Stomach (tissue), 8 donors: ENCODE measurements at regions not wholly inside any gene's neighbourhood (a gene's known extent, or its start where the extent isn't known, plus 50 kb on each side); places are given as distances from the start of the nearest gene placed in this dataset.

Experiments
- DNase-seq, 2 donors: peaks; one replicate each; pipeline versions ENCODE4 v3.0.0 to v3.0.0-alpha.2; 2013 to 2019
- H3K27ac ChIP-seq, 5 donors: fragments of 200-600 bp in 4 of 5; sonication (generic) in 4 of 5; one replicate each; pipeline ENCODE4 v1.5.1; 2013 to 2019; ENCODE audit warnings: mild to moderate bottlenecking in 1 of 5, moderate library complexity in 1 of 5
- H3K27me3 ChIP-seq, 3 donors: fragments of 200-600 bp; sonication (generic); one replicate each; pipeline ENCODE4 v1.5.1; 2017 to 2019; ENCODE audit warnings: mixed run types in 1 of 3
- H3K36me3 ChIP-seq, 4 donors: fragments of 200-600 bp; sonication (generic); 1 replicate in 3 of 4; 2 replicates in 1 of 4; pipeline ENCODE4 v1.5.1; 2016 to 2019
- H3K4me1 ChIP-seq, 4 donors: fragments of 200-600 bp; sonication (generic); one replicate each; pipeline ENCODE4 v1.5.1; 2016 to 2019
- H3K4me3 ChIP-seq, 4 donors: fragments of 200-600 bp; sonication (generic) in 3 of 4; one replicate each; pipeline ENCODE4 v1.5.1; 2016 to 2019; ENCODE audit warnings: mild to moderate bottlenecking in 1 of 4
- H3K9me3 ChIP-seq, 4 donors: fragments of 200-600 bp; sonication (generic); one replicate each; pipeline ENCODE4 v1.5.1; 2016 to 2019
- CTCF ChIP-seq, 7 experiments: fragments of 450-650 bp in 4 of 7; fragments of 200-600 bp in 3 of 7; sonication (generic) in 3 of 7; IDR thresholded peaks; one replicate each; pipeline ENCODE4 v1.5.1; 2016 to 2019; ENCODE audit warnings: antibody characterized with exemption in 7 of 7, control low read depth in 2 of 7, mild to moderate bottlenecking in 1 of 7
- EP300 ChIP-seq: sonication (generic); formaldehyde crosslinking; IDR thresholded peaks from one replicate; pipeline ENCODE4 v1.6.1; 2017; ENCODE audit warnings: antibody characterized with exemption
- POLR2A ChIP-seq, 4 donors: fragments of 450-650 bp; IDR thresholded peaks; one replicate each; pipeline ENCODE4 v1.6.1; 2016; ENCODE audit warnings: antibody characterized with exemption in 4 of 4, control low read depth in 2 of 4, mild to moderate bottlenecking in 1 of 4, moderate library complexity in 1 of 4
- POLR2AphosphoS5 ChIP-seq, 3 donors: sonication (generic); formaldehyde crosslinking; IDR thresholded peaks; one replicate each; pipeline ENCODE4 v1.6.1; 2016; ENCODE audit warnings: antibody characterized with exemption in 3 of 3
- WGBS, 5 donors: extraction: QIAGEN DNeasy Blood & Tissue Kit in 3 of 5; methylation state at CpG; one replicate each; pipeline versions ENCODE4 v1.1.5 to v1.1.7; 2013 to 2018; 5-methylcytosine and 5-hydroxymethylcytosine counted together
- intact Hi-C: fragments of 100-400 bp; cut with DNase I; formaldehyde crosslinking; loops from one replicate; pipeline ENCODE4 v1.15.1; 2023; ENCODE audit warnings: low total_unique reads
- donor health status: healthy with polysubstance abuse.
- donor health status: Bipolar disorder and iron deficiency.
- donor health status: healthy.

- WGBS, 5 donors: 86 to 94% (median 90%) methylated on average over 8 to 9 of the region's 9 CpGs
- intact Hi-C loops: no loop called here
- H3K4me3 ChIP-seq: no peak overlapping the region
- no peaks in the 10 kb centered on the region for H3K9me3 ChIP-seq
- H3K36me3 ChIP-seq: no peaks in the 10 kb centered on the region
- TF ChIP-seq CTCF (IDR thresholded peaks at IDR 0.05): no peak
- no peak for TF ChIP-seq POLR2AphosphoS5 (IDR thresholded peaks at IDR 0.05)
- no peak for TF ChIP-seq EP300
- no peak for TF ChIP-seq POLR2A (IDR thresholded peaks at IDR 0.05)
- H3K27me3 ChIP-seq: peaks cover 0 to 9% (median 0%) of the 10 kb centered on the region in 3 donors
- H3K27ac ChIP-seq: no peak overlapping the region
- DNase-seq: peak in 1 of 2 donors; percentile 19
- peaks cover 0 to 12% (median 3%) of the 10 kb centered on the region in 4 donors for H3K4me1 ChIP-seq
These were observed 54.1 kb upstream of the ANTXRL start for GRCh38 chr10:46232666-46233065.

GRCh38 chr10:46233181-46233580 lies 53.6 kb upstream of the ANTXRL start:
- peak in 1 of 2 donors; percentile 5 for DNase-seq
- H3K36me3 ChIP-seq: no peaks in the 10 kb centered on the region
- no peaks in the 10 kb centered on the region for H3K9me3 ChIP-seq
- 71 to 84% (median 83%) methylated on average over 3 of the region's 3 CpGs for WGBS, 5 donors
- peaks cover 0 to 4% (median 0%) of the 10 kb centered on the region in 3 donors for H3K27me3 ChIP-seq
- no peak overlapping the region for H3K4me3 ChIP-seq
- intact Hi-C loops: no loop called here
- no peak for TF ChIP-seq CTCF (IDR thresholded peaks at IDR 0.05)
- no peak for TF ChIP-seq POLR2A (IDR thresholded peaks at IDR 0.05)
- no peak for TF ChIP-seq POLR2AphosphoS5 (IDR thresholded peaks at IDR 0.05)
- TF ChIP-seq EP300: no peak
- no peak overlapping the region for H3K27ac ChIP-seq
- peaks cover 0 to 11% (median 3%) of the 10 kb centered on the region in 4 donors for H3K4me1 ChIP-seq

- Histone ChIP-seq H3K27ac (no peak overlapping the region), H3K27me3 (no peaks in the 10 kb centered on the region), H3K9me3 (no peaks in the 10 kb centered on the region), H3K36me3 (no peaks in the 10 kb centered on the region), H3K4me3 (no peak overlapping the region), H3K4me1 (peaks cover 0 to 3% (median 0%) of the 10 kb centered on the region in 4 donors)
- peak in 1 of 2 donors; percentile 1 for DNase-seq
- TF ChIP-seq POLR2A (IDR thresholded peaks at IDR 0.05) (no peak), EP300 (no peak), CTCF (IDR thresholded peaks at IDR 0.05) (no peak), POLR2AphosphoS5 (IDR thresholded peaks at IDR 0.05) (no peak)
- intact Hi-C loops: no loop called here
- 73 to 89% (median 82%) methylated on average over 3 of the region's 3 CpGs for WGBS, 5 donors
These were observed 52.8 kb upstream of the ANTXRL start for GRCh38 chr10:46234026-46234425.

GRCh38 chr10:46234431-46235060 lies 52.3 kb upstream of the ANTXRL start:
- Histone ChIP-seq H3K4me3 (no peak overlapping the region), H3K36me3 (no peaks in the 10 kb centered on the region), H3K9me3 (no peaks in the 10 kb centered on the region), H3K27me3 (no peaks in the 10 kb centered on the region), H3K4me1 (no peaks in the 10 kb centered on the region), H3K27ac (no peak overlapping the region)
- TF ChIP-seq POLR2AphosphoS5 (IDR thresholded peaks at IDR 0.05) (no peak), CTCF (IDR thresholded peaks at IDR 0.05) (no peak), POLR2A (IDR thresholded peaks at IDR 0.05) (no peak), EP300 (no peak)
- WGBS, 5 donors: 84 to 88% (median 86%) methylated on average over 10 of the region's 10 CpGs
- intact Hi-C loops: no loop called here
- peak in 1 of 2 donors; percentile 9 for DNase-seq
